ENCODE measurements at regions not wholly inside any gene's neighbourhood (a gene's known extent, or its start where the extent isn't known, plus 50 kb on each side); places are given as distances from the start of the nearest gene placed in this dataset.

- no peak for DNase-seq
Observed at GRCh38 chr1:187091666-187092065, 262.9 kb downstream of the PLA2G4A start.

DNA sequence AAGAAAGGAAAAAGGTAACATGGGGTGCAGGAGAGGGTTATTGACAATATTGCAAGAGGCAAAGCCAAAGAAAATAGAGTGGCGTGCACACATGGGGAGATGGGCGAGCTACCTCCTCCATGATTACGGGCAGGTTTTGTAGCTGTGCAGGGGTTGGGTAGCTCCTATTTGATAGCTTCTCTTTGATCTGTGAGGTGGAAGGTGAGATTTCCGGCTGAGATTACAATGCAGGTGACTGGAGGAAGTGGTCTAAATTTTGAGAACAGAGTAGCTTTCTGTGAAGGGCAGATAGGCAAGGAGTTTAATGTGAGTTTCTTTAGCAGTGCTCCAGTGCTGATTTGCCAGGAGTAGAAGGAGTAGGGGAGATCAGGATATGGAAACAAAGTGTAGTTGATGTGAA lies 263.4 kb downstream of the PLA2G4A start:
- no peak for DNase-seq

GRCh38 chr1:187096689-187097088 lies 267.9 kb downstream of the PLA2G4A start:
- DNase-seq, result no peak

- DNase-seq, result no peak
Observed at GRCh38 chr1:187110351-187110750, 281.6 kb downstream of the PLA2G4A start.

DNA sequence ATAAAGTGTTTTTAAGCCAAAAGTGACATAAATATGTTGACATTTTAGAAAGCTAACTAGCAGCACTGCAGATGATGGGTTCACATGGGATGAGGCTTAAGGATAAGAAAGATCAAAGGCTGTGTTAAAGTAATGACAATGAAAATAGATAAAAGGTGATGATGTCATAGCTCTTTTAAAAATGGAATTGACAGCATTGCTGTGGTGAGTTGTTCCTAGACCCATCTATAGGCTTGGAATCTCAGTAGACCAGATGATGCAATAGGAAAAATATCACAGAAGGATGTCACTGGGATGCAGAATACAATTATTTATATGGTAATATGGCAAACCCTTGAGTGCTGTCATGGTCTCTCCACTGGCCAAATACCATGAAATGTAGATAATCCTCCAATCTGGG lies 286.0 kb downstream of the PLA2G4A start:
- DNase-seq, result no peak

DNA sequence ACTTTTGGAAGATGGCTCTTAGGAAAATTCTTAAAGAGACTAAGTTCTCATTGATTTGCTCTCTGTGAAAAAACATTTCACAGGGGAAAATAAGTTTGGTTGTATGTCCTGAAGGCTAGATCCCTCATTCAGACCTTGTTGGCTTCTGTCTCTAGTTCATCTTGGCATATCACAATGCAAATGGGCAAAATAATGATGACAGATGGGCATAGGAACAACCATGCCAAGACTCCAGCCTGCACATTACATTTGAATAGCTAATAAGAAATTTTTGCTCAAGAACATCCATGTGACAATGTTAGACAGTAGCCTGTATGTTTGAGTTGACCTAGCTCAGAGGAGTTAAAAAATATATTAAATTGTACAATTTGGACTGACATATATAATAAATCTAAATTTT lies 292.9 kb downstream of the PLA2G4A start:
- peak; percentile 96 to 98 for DNase-seq

DNA sequence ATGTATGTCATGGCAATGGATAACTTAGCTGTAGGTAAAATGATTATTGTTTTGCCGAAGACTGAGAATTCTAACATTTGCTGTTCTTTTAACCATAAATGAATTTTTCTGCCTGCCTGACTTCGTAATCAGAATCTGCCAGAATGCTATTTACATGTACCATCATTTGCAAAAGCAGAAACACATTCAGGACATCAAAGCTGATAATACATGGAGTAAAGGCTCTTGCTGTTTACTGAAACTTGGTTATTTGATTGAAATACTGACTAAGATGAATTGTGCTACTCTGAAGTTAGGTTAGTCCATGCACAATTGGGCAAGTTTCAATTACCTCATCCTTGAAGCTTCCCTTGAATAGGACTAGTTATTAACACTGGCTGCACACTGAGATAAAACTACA lies 293.8 kb downstream of the PLA2G4A start:
- DNase-seq, result peak; percentile 68 to 69

DNA sequence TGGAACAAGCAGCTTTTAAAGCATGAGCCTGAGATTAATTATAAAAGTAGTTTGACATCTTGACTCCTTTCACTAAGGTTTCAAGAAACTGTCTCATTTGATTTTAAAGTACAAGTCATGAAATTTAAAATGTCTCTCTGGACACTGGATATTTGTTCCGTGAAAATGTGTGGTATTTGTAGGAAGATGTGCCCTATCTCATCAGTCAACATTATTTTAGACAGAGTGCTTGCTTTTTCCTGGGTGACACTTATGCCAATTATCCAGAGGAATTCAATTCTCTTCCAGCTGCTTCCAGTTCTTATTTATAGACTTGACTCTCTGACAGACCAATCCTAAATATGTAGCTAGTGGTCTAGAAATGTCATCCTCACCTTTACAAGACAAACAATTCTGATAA lies 300.4 kb downstream of the PLA2G4A start:
- DNase-seq, result no peak

DNA sequence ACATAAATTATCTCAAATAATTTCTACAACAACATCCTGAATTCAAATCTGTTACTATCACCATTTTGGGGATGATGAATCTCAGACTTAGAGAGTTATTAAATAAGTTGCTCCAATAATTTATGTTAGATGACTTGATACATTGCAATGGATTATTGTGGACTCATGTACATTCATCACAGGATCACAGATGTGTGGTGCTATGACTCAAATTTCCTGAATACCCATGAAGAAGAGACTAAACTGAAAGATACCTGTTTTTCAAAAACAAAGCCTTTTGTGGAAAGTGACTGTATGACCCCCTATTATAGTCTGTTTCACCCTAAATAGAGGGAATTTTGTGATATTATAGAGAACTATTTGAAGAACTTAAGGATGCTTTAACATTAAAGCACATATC lies 315.0 kb downstream of the PLA2G4A start:
- DNase-seq, result no peak

DNA sequence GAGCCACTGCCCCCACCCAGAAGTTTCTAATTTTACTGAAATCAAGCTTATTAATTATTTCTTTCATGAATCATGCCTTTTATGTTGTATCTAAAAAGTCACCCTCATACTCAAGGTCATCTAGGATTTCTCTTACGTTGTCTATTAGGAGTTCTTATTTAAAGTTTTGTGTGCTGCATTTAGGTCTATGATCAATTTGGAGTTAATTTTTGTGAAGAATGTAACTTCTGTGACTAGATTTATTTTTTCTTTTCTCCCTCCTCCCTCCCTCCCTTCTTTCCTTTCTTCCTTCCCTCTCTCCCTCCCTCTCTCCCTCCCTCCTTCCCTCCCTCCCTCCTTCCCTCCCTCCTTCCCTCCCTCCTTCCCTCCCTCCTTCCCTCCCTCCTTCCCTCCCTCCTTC lies 317.6 kb downstream of the PLA2G4A start:
- no peak for DNase-seq

DNA sequence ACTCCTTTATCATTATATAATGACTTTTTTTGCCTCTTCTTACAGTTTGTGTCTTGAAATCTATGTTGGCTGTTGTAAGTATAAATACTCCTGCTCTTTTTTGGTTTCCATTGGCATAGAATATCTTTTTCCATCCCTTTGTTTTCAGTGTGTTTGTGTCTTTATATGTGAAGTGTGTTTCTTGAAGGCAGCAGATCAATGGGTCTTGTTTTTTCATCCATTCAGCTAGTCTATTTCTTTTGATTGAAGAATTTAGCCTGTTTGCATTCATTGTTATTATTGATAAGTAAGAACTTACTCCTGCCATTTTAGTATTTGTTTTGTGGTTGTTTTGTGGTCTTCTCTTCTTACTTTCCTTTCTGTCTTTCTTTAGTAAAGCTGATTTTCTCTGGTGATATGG lies 322.8 kb downstream of the PLA2G4A start:
- DNase-seq, result no peak

DNA sequence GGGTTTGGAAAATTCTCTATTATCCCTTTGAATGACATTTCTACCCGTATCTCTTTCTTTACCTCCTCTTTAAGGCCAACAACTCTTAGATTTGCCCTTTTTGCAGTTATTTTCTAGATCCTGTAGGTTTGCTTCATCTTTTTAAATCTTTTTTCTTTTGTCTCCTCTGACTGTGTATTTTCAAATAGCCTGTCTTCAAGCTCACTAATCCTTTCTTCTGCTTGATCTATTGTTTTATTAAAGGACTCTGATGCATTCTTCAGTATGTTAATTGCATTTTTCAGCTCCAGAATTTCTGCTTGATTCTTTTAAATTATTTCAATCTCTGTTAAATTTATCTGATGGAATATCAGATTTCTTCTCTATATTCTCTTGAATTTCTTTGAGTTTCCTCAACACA lies 324.3 kb downstream of the PLA2G4A start:
- no peak for DNase-seq

DNA sequence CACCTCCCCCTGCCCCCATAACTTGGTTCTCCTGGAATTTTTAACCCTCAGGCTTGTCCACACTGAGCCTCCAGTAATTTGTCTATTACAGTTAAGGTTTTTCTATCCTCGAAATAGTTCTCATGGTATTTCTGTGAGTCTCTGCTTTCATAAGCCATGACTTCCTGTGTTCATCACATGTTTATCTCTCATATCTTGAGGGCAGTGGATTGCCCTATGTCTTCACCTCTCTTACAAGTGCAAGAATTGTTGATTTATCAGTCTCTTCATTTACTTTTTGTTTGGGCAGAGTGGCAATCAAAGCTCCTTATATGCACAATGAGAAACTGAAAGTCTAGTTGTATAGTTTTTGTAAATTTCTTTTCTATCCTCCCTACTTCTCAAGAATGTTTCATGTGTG lies 328.4 kb downstream of the PLA2G4A start:
- no peak for DNase-seq

- no peak for DNase-seq
Observed at GRCh38 chr1:187157552-187157951, 328.8 kb downstream of the PLA2G4A start.

GRCh38 chr1:187167555-187167954 lies 338.8 kb downstream of the PLA2G4A start:
- no peak for DNase-seq

DNA sequence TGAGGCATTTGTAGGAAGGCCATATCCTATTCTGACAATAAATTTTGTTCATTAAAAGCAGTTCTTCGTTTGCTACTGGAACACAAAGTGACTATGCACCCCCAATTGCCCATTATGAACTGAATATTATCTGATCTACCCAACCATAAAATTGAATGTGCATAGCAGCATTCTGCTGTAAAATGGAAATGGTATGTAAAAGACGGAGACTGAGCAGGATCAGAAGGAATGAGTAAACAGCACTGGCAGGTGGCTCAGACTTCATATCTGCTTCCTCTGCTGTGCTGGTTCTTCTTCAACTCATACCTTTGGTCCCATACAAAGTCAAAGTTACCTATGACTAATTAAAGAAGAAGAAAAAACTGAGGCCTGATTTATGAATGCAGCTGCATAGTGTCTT lies 339.5 kb downstream of the PLA2G4A start:
- no peak for DNase-seq

- no peak for DNase-seq
Observed at GRCh38 chr1:187185389-187185788, 356.6 kb downstream of the PLA2G4A start.

GRCh38 chr1:187197685-187198084 lies 368.9 kb downstream of the PLA2G4A start:
- no peak for DNase-seq

GRCh38 chr1:187203257-187203656 lies 374.5 kb downstream of the PLA2G4A start:
- peak in 1 of 2 experiments; percentile 68 for DNase-seq

DNA sequence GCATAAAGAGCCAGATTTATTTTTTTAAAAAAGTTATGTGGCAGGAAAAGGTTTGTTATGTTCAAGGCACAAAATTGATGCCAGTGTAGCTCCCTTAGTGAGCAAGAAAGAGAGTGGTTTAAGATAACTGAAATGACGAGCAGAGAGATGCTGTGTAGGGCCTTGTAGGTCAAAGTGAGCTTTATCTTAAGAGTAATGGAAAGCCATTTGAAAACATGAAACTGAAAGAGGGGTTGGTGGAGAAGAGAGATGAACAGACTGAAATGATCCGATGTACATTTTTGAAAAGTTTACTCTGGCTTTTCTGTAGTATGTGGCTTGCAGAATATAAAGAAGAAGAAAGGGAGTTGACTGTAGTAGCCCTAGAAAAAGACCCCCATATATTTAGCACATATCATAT lies 383.6 kb downstream of the PLA2G4A start:
- DNase-seq, result no peak

- no peak for DNase-seq
Observed at GRCh38 chr1:187226396-187226795, 397.6 kb downstream of the PLA2G4A start.

GRCh38 chr1:187228790-187229189 lies 400.0 kb downstream of the PLA2G4A start:
- no peak for DNase-seq

- DNase-seq, result no peak
Observed at GRCh38 chr1:187229496-187229895, 400.7 kb downstream of the PLA2G4A start.

DNA sequence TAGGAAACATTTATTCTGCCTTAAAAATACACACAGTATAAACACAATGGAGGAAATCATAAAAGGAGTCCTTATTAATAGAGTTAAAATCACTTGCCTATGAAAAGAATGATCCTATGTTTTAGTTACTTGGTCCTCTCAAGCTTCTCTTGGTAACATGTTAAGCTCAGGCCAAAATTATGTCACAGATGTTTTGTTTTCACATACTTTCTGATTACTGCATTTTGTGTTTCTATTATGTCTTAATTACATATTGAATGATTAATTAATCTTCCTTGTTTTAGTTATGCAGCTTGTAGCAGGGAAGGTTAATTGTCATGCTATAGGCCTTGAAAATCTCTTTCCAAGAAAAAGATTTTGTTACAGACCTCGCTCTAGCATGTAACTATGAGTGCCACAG lies 406.0 kb downstream of the PLA2G4A start:
- DNase-seq, result no peak

DNA sequence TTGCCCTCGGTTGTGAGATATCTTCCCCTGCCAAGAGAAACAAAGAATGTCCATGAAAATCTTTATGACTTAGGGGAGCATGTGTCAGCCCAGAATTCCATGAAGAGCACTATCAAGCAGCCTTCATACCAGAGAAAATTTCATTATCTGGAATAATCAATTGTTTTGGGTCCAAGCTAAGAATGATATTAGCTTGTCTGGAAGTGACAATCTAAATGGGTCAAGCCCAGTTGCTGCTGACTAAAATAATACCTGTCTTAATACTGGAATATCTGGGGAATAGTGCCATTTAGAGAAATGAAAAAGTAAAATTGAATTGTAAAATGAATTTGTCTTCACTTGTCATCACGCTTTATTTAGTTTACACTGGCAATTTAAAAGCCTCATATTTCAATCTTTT lies 407.4 kb downstream of the PLA2G4A start:
- DNase-seq, result no peak

- no peak for DNase-seq
Observed at GRCh38 chr1:187236676-187237075, 407.9 kb downstream of the PLA2G4A start.

Data from NCI-H446 (cell line).